H1 (cell line): ENCODE measurements at regions not wholly inside any gene's neighbourhood (a gene's known extent, or its start where the extent isn't known, plus 50 kb on each side); places are given as distances from the start of the nearest gene placed in this dataset.

Source experiments
- CTBP2 ChIP-seq: IDR thresholded peaks from 2 replicates; pipeline ENCODE4 v1.7.0; 2011; ENCODE audit warnings: borderline replicate concordance, mild to moderate bottlenecking, moderate library complexity, mixed read lengths, low read length; ENCODE audit not compliant: insufficient read depth, insufficient read length
- POU5F1 ChIP-seq: IDR thresholded peaks from 2 replicates; pipeline ENCODE4 v1.6.1; 2011; ENCODE audit warnings: low read depth, mild to moderate bottlenecking, low read length, moderate library complexity
- RBBP5 ChIP-seq: IDR thresholded peaks from 2 replicates; pipeline ENCODE4 v1.7.1; 2012; ENCODE audit warnings: low read depth, mild to moderate bottlenecking, inconsistent platforms, low read length, moderate library complexity, borderline replicate concordance
- SUZ12 ChIP-seq: fragments of 200-600 bp; sonication (generic); IDR thresholded peaks from 2 replicates; pipeline ENCODE4 v1.6.1; 2012; ENCODE audit warnings: mild to moderate bottlenecking, inconsistent platforms, low read length, moderate library complexity, mixed read lengths

DNA sequence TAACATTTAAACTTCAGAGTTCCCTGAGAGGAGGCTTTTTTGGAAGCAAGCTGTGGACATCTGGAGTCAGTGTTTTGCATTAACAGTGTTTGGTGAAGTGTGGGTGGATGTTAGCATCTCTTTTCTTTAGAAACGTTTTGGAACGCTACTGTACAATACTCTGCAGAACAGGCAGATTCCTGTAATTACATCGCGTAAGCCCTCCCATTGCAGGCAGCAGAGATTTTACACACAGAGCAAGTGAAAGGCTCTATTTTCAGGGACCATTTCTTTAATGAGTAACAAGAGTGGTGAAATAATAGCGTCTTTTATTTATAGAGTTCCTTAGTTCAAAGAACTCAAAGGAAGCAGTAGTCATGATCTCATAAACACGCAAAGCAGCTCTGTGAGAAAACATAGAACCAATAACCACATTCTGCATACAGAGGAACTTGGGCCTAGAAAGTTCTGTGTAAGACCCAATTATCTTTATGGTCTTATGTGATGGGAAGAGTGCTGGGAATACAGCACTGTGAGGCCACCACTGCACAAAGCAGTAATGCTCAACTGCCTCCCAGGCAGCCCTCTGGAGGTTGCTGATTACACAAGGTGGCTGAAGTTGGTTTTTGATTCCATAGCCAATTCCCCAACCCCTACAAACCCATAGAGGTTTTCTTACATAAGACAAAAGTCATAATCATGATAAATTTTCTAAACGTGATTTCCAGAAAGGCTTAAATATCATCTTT, 298.7 kb upstream of the EPHA5 start (continued):
- TF ChIP-seq SUZ12 (no peak), RBBP5 (no peak), POU5F1 (no peak), CTBP2 (no peak)
